ENCODE measurements at regions not wholly inside any gene's neighbourhood (a gene's known extent, or its start where the extent isn't known, plus 50 kb on each side); places are given as distances from the start of the nearest gene placed in this dataset.

DNA sequence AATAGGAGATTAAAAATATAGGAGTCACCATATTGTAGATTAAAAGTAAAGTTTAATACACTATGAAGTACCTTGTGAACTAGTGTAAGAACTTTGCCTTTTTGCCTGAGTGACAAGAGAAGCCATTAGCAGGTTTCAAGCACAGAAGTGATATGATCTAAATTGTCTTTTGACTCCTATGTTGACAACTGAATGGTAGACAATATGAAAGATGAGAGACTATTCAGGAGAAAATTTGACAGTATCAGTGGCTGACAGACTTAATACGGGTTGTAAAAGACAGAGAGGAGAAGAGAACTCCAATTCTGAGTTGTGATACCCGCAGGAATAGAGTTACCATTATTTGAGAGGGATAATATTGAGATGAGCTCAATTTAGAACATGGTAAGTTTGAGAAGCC, 1259.8 kb downstream of the PCDH7 start (continued):
- TF ChIP-seq, protein P1, sequence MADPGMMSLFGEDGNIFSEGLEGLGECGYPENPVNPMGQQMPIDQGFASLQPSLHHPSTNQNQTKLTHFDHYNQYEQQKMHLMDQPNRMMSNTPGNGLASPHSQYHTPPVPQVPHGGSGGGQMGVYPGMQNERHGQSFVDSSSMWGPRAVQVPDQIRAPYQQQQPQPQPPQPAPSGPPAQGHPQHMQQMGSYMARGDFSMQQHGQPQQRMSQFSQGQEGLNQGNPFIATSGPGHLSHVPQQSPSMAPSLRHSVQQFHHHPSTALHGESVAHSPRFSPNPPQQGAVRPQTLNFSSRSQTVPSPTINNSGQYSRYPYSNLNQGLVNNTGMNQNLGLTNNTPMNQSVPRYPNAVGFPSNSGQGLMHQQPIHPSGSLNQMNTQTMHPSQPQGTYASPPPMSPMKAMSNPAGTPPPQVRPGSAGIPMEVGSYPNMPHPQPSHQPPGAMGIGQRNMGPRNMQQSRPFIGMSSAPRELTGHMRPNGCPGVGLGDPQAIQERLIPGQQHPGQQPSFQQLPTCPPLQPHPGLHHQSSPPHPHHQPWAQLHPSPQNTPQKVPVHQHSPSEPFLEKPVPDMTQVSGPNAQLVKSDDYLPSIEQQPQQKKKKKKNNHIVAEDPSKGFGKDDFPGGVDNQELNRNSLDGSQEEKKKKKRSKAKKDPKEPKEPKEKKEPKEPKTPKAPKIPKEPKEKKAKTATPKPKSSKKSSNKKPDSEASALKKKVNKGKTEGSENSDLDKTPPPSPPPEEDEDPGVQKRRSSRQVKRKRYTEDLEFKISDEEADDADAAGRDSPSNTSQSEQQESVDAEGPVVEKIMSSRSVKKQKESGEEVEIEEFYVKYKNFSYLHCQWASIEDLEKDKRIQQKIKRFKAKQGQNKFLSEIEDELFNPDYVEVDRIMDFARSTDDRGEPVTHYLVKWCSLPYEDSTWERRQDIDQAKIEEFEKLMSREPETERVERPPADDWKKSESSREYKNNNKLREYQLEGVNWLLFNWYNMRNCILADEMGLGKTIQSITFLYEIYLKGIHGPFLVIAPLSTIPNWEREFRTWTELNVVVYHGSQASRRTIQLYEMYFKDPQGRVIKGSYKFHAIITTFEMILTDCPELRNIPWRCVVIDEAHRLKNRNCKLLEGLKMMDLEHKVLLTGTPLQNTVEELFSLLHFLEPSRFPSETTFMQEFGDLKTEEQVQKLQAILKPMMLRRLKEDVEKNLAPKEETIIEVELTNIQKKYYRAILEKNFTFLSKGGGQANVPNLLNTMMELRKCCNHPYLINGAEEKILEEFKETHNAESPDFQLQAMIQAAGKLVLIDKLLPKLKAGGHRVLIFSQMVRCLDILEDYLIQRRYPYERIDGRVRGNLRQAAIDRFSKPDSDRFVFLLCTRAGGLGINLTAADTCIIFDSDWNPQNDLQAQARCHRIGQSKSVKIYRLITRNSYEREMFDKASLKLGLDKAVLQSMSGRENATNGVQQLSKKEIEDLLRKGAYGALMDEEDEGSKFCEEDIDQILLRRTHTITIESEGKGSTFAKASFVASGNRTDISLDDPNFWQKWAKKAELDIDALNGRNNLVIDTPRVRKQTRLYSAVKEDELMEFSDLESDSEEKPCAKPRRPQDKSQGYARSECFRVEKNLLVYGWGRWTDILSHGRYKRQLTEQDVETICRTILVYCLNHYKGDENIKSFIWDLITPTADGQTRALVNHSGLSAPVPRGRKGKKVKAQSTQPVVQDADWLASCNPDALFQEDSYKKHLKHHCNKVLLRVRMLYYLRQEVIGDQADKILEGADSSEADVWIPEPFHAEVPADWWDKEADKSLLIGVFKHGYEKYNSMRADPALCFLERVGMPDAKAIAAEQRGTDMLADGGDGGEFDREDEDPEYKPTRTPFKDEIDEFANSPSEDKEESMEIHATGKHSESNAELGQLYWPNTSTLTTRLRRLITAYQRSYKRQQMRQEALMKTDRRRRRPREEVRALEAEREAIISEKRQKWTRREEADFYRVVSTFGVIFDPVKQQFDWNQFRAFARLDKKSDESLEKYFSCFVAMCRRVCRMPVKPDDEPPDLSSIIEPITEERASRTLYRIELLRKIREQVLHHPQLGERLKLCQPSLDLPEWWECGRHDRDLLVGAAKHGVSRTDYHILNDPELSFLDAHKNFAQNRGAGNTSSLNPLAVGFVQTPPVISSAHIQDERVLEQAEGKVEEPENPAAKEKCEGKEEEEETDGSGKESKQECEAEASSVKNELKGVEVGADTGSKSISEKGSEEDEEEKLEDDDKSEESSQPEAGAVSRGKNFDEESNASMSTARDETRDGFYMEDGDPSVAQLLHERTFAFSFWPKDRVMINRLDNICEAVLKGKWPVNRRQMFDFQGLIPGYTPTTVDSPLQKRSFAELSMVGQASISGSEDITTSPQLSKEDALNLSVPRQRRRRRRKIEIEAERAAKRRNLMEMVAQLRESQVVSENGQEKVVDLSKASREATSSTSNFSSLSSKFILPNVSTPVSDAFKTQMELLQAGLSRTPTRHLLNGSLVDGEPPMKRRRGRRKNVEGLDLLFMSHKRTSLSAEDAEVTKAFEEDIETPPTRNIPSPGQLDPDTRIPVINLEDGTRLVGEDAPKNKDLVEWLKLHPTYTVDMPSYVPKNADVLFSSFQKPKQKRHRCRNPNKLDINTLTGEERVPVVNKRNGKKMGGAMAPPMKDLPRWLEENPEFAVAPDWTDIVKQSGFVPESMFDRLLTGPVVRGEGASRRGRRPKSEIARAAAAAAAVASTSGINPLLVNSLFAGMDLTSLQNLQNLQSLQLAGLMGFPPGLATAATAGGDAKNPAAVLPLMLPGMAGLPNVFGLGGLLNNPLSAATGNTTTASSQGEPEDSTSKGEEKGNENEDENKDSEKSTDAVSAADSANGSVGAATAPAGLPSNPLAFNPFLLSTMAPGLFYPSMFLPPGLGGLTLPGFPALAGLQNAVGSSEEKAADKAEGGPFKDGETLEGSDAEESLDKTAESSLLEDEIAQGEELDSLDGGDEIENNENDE (IDR thresholded peaks at IDR 0.05; ENCODE audit: insufficient replicate concordance, low read length): no peak
- no peak for TF ChIP-seq NANOG (IDR thresholded peaks at IDR 0.05; ENCODE audit: insufficient read depth, low read depth, low read length, poor library complexity, severe bottlenecking)
- no peak for TF ChIP-seq HDAC2 (IDR thresholded peaks at IDR 0.05; ENCODE audit: borderline replicate concordance in 1 of 2, low read depth in 2 of 2, low read length in 2 of 2)
- TF ChIP-seq EP300 (IDR thresholded peaks at IDR 0.05; ENCODE audit: borderline replicate concordance in 1 of 2, low read depth in 2 of 2, low read length in 2 of 2): no peak
- TF ChIP-seq TBP (IDR thresholded peaks at IDR 0.05; ENCODE audit: low read depth, low read length): no peak
- no peak for TF ChIP-seq POU5F1 (IDR thresholded peaks at IDR 0.05; ENCODE audit: low read depth, low read length)
- no peak for TF ChIP-seq YY1 (IDR thresholded peaks at IDR 0.05; ENCODE audit: low read depth, low read length)
- TF ChIP-seq SIN3A (conservative IDR thresholded peaks at IDR 0.05 in 1 of 2, IDR thresholded peaks at IDR 0.05 in 1 of 2; ENCODE audit: low read depth in 1 of 2, low read length in 2 of 2): no peak
- TF ChIP-seq SP2 (IDR thresholded peaks at IDR 0.05; ENCODE audit: low read length): no peak
- TF ChIP-seq CTBP2 (IDR thresholded peaks at IDR 0.05; ENCODE audit: borderline replicate concordance, insufficient read depth, insufficient read length, low read length): no peak
- no peak for TF ChIP-seq SIRT6 (IDR thresholded peaks at IDR 0.05; ENCODE audit: low read length)
